Kidney glomerular epithelial cell (primary cell): ENCODE measurements at regions not wholly inside any gene's neighbourhood (a gene's known extent, or its start where the extent isn't known, plus 50 kb on each side); places are given as distances from the start of the nearest gene placed in this dataset.

Source experiments
- DNase-seq: peaks from one replicate; lab custom pipeline; 2025; lab: John Stamatoyannopoulos, UW

GRCh38 chr1:201686714-201687455, 142.1 kb upstream of the IPO9 start:
- DNase-seq: peak; percentile 67

DNA sequence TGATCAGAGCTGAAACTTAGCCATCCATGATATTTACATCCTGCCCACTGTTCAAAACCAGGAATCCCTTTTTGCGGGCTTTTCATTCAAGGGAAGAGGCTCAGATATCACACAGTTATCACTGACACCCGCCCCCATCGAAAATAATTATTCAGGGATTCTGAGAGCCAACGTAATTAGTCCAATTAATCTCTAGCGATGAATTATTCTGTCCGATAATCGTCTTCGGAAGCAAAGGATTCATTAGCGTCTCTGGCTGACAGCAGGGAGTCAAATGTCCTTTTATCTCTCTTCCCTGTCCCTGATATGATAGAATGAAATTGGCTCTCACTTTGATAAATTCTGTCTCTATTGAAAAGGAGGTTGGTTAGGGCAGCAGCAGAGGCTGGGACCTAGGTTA, 140.4 kb upstream of the IPO9 start:
- no peak for DNase-seq

- no peak for DNase-seq
These were observed 139.3 kb upstream of the IPO9 start for GRCh38 chr1:201689647-201690046.

- no peak for DNase-seq
These were observed 138.4 kb upstream of the IPO9 start for GRCh38 chr1:201690528-201690927.

- DNase-seq: no peak
These were observed 137.0 kb upstream of the IPO9 start for GRCh38 chr1:201691716-201692554.

GRCh38 chr1:201692555-201693394, 136.2 kb upstream of the IPO9 start:
- no peak for DNase-seq

DNA sequence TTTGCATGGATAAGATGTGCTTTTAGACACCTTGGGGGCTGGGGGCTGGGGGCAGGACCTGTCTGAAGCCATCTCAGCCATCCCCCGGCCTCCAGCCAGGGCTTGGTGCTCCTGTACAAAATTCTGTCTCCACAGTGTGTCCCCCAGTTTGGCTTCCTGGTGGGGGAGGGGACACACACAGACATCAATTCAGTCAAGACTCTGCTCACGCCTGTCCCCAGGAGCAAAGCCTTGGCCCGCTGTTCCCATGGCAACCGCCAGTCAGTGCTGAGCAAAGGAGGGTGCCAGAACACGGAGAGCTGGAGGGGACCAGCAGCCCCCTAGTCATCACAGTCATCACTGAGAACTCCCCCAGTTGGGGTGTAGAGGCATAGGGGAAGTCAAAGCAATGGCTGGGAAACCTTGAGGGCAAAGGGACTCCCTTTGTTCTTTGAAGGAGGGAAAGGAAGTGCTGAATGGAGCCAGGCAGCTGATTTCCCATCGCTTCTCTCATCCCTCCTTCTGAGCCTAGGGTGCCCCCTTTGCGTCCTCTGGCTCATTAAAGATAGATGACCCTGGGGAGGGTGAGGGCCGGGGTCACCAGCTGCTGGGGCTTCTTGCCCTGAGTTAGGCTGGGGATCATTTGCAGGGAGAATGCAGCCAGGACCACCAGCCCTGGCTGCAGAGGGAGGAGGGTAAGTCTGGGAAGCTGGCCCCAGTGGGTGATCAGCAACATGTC, 134.9 kb upstream of the IPO9 start:
- no peak for DNase-seq

GRCh38 chr1:201694608-201695335, 134.2 kb upstream of the IPO9 start:
- no peak for DNase-seq

DNA sequence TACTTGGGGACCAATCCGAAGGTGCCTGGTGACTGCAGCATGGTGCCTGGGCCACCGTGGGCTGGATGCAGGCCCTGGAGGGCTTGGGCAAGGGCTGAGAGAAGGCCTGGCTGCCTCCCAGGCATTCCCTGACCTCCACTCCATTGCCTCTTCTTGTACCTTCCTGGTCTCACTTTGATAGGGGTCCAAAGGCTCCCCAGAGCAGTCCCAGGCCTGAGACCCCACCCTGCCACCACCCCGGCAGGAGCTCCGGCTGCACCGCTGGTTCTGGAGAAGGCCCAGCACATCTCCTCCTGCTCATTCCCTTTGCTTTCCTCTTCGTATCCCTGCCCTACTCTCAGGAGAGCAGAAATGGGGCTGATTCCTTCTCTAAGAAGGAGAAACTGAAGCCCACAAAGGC, 133.3 kb upstream of the IPO9 start:
- no peak for DNase-seq

DNA sequence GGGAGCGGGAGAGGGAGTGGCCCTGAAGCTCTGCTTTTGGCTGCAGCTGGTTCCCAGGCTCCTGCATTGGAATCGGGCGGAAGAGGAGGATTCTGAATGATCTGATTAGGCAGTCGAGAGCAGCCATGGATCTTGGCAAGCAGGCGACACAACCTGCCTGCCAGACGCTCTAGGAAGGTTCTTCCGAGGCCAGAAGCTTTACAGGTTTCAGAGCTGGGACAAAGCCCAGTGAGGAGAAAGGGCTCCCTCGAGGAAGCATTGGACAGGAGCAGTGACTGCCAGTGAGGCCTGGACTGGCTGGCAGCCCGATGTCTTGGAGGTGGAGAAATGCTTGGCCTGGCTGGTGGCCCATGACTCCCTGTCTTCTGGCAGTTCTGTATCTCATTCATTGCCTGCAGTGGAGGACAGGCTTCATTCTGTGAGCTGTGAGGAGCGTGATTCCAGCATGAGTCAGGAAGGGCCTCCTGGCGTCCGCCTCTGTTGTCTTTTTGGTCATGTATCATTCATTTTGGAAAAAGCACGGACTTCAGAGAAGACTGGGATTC, 132.7 kb upstream of the IPO9 start:
- DNase-seq: peak; percentile 27

GRCh38 chr1:201697174-201697573, 131.8 kb upstream of the IPO9 start:
- DNase-seq: no peak

- DNase-seq: no peak
These were observed 127.1 kb upstream of the IPO9 start for GRCh38 chr1:201701831-201702230.

GRCh38 chr1:201702936-201703335, 126.0 kb upstream of the IPO9 start:
- DNase-seq: no peak

DNA sequence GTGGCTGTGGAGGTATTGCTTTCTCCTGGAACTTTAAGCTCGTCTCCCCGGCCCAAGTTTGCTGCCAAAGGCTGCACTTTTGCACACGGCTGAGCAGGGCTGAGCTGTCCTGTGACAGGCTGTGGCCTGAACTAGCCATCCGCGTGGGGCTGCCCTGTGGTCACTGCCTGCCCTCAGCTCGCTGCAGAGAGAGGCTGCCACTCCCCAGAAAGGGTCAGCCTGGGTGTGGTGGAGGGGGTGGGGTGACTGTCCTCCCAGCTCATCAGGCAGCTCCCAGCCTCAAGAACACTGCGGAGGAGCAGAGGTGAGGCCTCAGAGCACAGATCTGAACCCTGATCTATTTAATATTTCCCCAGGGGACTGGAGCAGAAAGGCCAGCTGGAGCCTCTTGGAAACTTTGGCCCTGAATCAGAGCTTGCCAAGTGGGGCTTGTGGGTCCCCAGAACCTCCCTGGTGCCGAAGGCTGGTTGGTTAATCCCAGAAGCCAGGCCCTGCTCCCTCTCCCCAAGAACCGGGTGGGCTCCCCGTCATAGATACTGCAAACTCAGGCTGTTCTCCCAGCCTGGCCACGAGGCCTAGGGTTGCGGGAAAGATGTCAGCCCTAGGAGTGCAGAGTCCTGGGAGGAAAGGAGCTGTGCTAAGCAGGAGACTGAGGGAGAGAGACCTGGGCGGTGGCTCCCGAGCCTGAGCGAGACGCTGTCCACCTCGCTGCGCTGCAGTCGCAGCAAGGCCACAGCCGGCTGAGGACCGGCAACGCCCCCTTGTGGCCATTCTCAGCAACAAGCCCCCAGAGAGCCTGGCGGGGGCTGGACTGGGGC, 125.1 kb upstream of the IPO9 start:
- DNase-seq: peak; percentile 55

- no peak for DNase-seq
These were observed 124.5 kb upstream of the IPO9 start for GRCh38 chr1:201704439-201704792.

DNA sequence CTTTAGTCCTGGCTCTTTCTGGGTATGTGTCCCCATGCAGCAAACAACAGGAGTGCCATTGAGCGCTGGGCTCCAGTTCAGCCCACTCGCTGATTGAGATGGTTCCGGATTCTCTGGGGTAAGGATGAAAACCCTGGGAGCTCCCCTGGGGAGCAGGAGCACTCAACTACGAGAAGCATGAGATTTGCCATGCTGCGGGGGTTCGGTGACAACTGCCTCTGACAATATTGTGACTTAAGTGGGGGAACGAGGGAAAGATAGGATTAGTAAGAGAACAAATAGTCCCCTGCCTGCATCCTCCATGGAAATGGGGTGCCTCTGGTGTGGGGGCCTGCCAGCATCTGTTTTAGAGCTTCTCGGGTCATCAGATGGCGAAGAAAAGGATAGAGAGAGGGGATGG, 123.6 kb upstream of the IPO9 start:
- no peak for DNase-seq

- no peak for DNase-seq
These were observed 122.8 kb upstream of the IPO9 start for GRCh38 chr1:201706109-201706508.

- DNase-seq: no peak
These were observed 121.9 kb upstream of the IPO9 start for GRCh38 chr1:201707027-201707426.

DNA sequence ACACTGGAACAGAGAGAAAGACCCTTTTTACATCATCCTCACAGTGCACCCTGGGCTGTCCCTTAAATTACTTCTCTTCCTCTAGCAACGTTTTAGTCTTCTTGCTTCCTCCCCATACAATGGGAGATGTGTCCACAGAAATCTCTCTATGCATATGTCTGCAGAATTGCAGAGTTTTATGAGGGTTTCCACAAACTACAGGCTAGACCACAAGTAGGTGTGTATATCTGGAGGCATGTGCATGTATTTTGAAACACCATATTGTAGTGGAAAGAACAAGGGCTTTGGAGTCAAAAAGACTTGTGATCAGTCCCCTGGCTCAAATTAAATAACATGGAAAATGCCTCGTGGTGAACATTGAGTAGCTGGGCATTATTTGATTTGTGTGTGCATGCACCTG, 121.3 kb upstream of the IPO9 start:
- DNase-seq: no peak

DNA sequence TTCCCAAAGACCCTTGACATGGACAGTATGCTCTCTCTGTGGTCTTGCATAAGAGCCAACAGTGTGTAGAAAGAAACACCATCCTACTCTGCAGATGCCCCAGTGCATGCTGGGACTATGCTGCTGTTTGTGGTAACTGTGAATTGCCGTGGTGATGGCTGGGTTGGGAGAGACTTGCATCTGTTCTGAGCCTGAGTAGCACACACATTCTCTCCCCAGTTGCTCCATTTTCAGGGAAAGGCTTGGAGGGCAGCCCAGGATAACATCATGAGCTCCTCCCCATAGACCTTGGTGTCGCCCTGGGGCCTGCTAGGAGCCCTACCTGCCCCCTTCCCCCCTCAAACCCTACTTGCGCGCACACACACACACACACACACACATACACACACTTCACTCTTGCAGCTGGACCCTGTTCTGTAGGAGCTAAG, 120.9 kb upstream of the IPO9 start:
- no peak for DNase-seq
